ENCODE measurements at regions not wholly inside any gene's neighbourhood (a gene's known extent, or its start where the extent isn't known, plus 50 kb on each side); places are given as distances from the start of the nearest gene placed in this dataset.

- Histone ChIP-seq H4K5ac (ENCODE audit: insufficient read length, low read depth, low read length) (no peak overlapping the region), H2BK15ac (ENCODE audit: low read depth, low read length) (no peak overlapping the region), H3K23ac (ENCODE audit: insufficient read length, low read depth, low read length) (no peak overlapping the region), H2BK12ac (ENCODE audit: insufficient read length, low read depth, low read length) (no peak overlapping the region), H3K79me2 (ENCODE audit: insufficient read depth, low read length) (no peaks in the 10 kb centered on the region), H4K8ac (replicated peaks; ENCODE audit: insufficient read length, low read depth, low read length) (no peak overlapping the region), H2BK5ac (ENCODE audit: insufficient read length, low read length) (no peak overlapping the region), H2BK20ac (ENCODE audit: low read depth, low read length, poor library complexity, severe bottlenecking) (no peak overlapping the region), H3K18ac (ENCODE audit: insufficient read length, low read depth, low read length) (no peak overlapping the region), H4K20me1 (ENCODE audit: control insufficient read depth, insufficient read depth, insufficient read length) (no peaks in the 10 kb centered on the region), H2AK5ac (ENCODE audit: insufficient read length, low read length) (no peak overlapping the region), H3K9ac (ENCODE audit: extremely low read depth, insufficient read length, low read length) (no peak overlapping the region), H2AFZ (ENCODE audit: low read length) (no peak overlapping the region), H3K79me1 (ENCODE audit: insufficient read depth, low read depth, low read length, poor library complexity, severe bottlenecking) (no peaks in the 10 kb centered on the region), H3K4me2 (ENCODE audit: insufficient read depth, insufficient read length, low read length) (no peak overlapping the region), H3K27me3 (ENCODE audit: insufficient read depth, low read length) (no peaks in the 10 kb centered on the region), H3K4me1 (ENCODE audit: insufficient read depth, low read length) (peaks cover 2% of the 10 kb centered on the region; the same call in 1 of the 2 replicates), H3K9me3 (ENCODE audit: control insufficient read depth, low read depth, low read length) (no peaks in the 10 kb centered on the region), H3K56ac (ENCODE audit: insufficient read length, low read depth, low read length) (no peak overlapping the region), H4K91ac (ENCODE audit: insufficient read length, low read depth, low read length) (no peak overlapping the region), H3K14ac (ENCODE audit: insufficient read depth, low read length) (no peak overlapping the region), H2BK120ac (ENCODE audit: low read depth, low read length, poor library complexity, severe bottlenecking) (no peak overlapping the region), H3K23me2 (ENCODE audit: insufficient read length, low read depth, low read length, poor library complexity, severe bottlenecking) (no peaks in the 10 kb centered on the region), H3T11ph (ENCODE audit: low read length) (no peak overlapping the region), H3K4ac (ENCODE audit: low read depth, low read length) (no peak overlapping the region), H3K27ac (ENCODE audit: insufficient read length, low read depth, low read length) (no peak overlapping the region)
- no peak for TF ChIP-seq CTCF (conservative IDR thresholded peaks at IDR 0.05)
- peaks cover 14 to 15% of the 10 kb centered on the region in 2 experiments for H3K9me3 Mint-ChIP-seq
- H3K4me1 Mint-ChIP-seq: peaks cover 13 to 16% of the 10 kb centered on the region in 2 experiments
- peaks cover 6% of the 10 kb centered on the region for H3K27me3 Mint-ChIP-seq (ENCODE audit: low read depth)
- no peak overlapping the region for H3K4me3 Mint-ChIP-seq
- H3K36me3 Mint-ChIP-seq (ENCODE audit: insufficient read depth in 1 of 3, low read depth in 3 of 3): peaks cover 5 to 11% (median 6%) of the 10 kb centered on the region in 3 experiments; a peak in 5 of 7 replicates
- no peak for DNase-seq
- no peak overlapping the region for H3K27ac Mint-ChIP-seq
- WGBS (ENCODE audit: extremely low coverage, insufficient read length, low lambda C conversion rate): no CpG with 5 or more reads among the region's 1 CpG
Observed at GRCh38 chr18:61281431-61281830, 51.8 kb upstream of the CDH20 start.
